Neural cell (in vitro differentiated cells): ENCODE measurements at regions not wholly inside any gene's neighbourhood (a gene's known extent, or its start where the extent isn't known, plus 50 kb on each side); places are given as distances from the start of the nearest gene placed in this dataset.

Experiments used
- H2AFZ ChIP-seq: fragments of 200-600, 300-800 bp; sonication (generic), shearing (Covaris generic); 2 replicates; pipeline ENCODE4 v1.6.0; 2014; ENCODE audit warnings: low read depth, mild to moderate bottlenecking, antibody characterized with exemption, low read length, moderate library complexity
- H3F3A ChIP-seq: fragments of 200-600 bp; shearing (Covaris generic); 2 replicates; pipeline ENCODE4 v1.6.1; 2016; ENCODE audit warnings: mild to moderate bottlenecking, moderate library complexity, mixed read lengths, antibody characterized with exemption, low read length; ENCODE audit not compliant: insufficient read depth, poor library complexity, severe bottlenecking
- H3K27ac ChIP-seq: fragments of 200-600, 300-800 bp; sonication (generic), shearing (Covaris generic); 2 replicates; pipeline ENCODE4 v1.5.1; 2014; ENCODE audit warnings: mild to moderate bottlenecking, low read length, moderate library complexity
- H3K27me3 ChIP-seq: fragments of 300-800, 200-600 bp; sonication (generic), shearing (Covaris generic); 2 replicates; pipeline ENCODE4 v1.6.0; 2014; ENCODE audit warnings: mild to moderate bottlenecking, low read depth, low read length, moderate library complexity; ENCODE audit not compliant: insufficient read depth
- H3K36me3 ChIP-seq: fragments of 300-800, 200-600 bp; sonication (generic), shearing (Covaris generic); 2 replicates; pipeline ENCODE4 v1.5.1; 2014; ENCODE audit warnings: mild to moderate bottlenecking, antibody characterized with exemption, low read length, moderate library complexity; ENCODE audit not compliant: insufficient read depth
- H3K4me2 ChIP-seq: fragments of 300-800, 200-600 bp; sonication (generic), shearing (Covaris generic); 2 replicates; pipeline ENCODE4 v1.6.0; 2014; ENCODE audit warnings: mild to moderate bottlenecking, low read length
- H3K4me3 ChIP-seq: fragments of 300-800, 200-600 bp; sonication (generic), shearing (Covaris generic); 2 replicates; pipeline ENCODE4 v1.5.1; 2014; ENCODE audit warnings: mild to moderate bottlenecking, low read length, moderate library complexity
- H3K79me2 ChIP-seq: fragments of 200-600 bp; shearing (Covaris generic); replicated peaks from 2 replicates; pipeline ENCODE4 v1.6.0; 2014; ENCODE audit warnings: mild to moderate bottlenecking, low read length, moderate library complexity; ENCODE audit not compliant: insufficient read depth
- H3K9ac ChIP-seq: fragments of 300-800, 200-600 bp; sonication (generic), shearing (Covaris generic); 2 replicates; pipeline ENCODE4 v1.6.1; 2016; ENCODE audit warnings: mild to moderate bottlenecking, low read length, mixed read lengths
- H3K9me2 ChIP-seq: fragments of 200-600 bp; shearing (Covaris generic); 2 replicates; pipeline ENCODE4 v1.6.1; 2016; ENCODE audit warnings: mild to moderate bottlenecking, low read length, mixed read lengths; ENCODE audit not compliant: insufficient read depth
- H3K9me3 ChIP-seq: fragments of 200-600, 300-800 bp; sonication (generic), shearing (Covaris generic); 2 replicates; pipeline ENCODE4 v1.6.1; 2016; ENCODE audit warnings: mild to moderate bottlenecking, mixed run types, low read length, moderate library complexity, mixed read lengths
- H4K20me1 ChIP-seq: fragments of 200-600 bp; shearing (Covaris generic); 2 replicates; pipeline ENCODE4 v1.6.1; 2016; ENCODE audit warnings: mild to moderate bottlenecking, mixed run types; ENCODE audit not compliant: insufficient read depth
- CTCF ChIP-seq: fragments of 450-650 bp; IDR thresholded peaks from 2 replicates; pipeline ENCODE4 v1.5.1; 2014; ENCODE audit warnings: antibody characterized with exemption, mild to moderate bottlenecking, moderate library complexity; ENCODE audit not compliant: poor library complexity, severe bottlenecking
- EP300 ChIP-seq: fragments of 450-650 bp; conservative IDR thresholded peaks from 2 replicates; pipeline ENCODE4 v1.6.1; 2014; ENCODE audit warnings: antibody characterized with exemption, mild to moderate bottlenecking, moderate library complexity; ENCODE audit not compliant: poor library complexity, severe bottlenecking
- EZH2 ChIP-seq: fragments of 200-600, 300-800 bp; shearing (Covaris generic), sonication (generic); IDR thresholded peaks from 2 replicates; pipeline ENCODE4 v1.6.1; 2014; ENCODE audit warnings: antibody characterized with exemption, low read length, borderline replicate concordance, mild to moderate bottlenecking; ENCODE audit not compliant: insufficient read depth, poor library complexity, severe bottlenecking
- MXI1 ChIP-seq: fragments of 450-650 bp; conservative IDR thresholded peaks from 2 replicates; pipeline ENCODE4 v1.6.1; 2014; ENCODE audit warnings: antibody characterized with exemption, mild to moderate bottlenecking; ENCODE audit not compliant: poor library complexity, severe bottlenecking
- POLR2AphosphoS5 ChIP-seq: IDR thresholded peaks from 2 replicates; pipeline ENCODE4 v1.6.1; 2012
- RAD21 ChIP-seq: fragments of 450-650 bp; conservative IDR thresholded peaks from 2 replicates; pipeline ENCODE4 v1.6.1; 2014; ENCODE audit warnings: antibody characterized with exemption, mild to moderate bottlenecking, moderate library complexity
- REST ChIP-seq: IDR thresholded peaks from 2 replicates; pipeline ENCODE4 v1.6.1; 2012; ENCODE audit warnings: borderline replicate concordance
- SMC3 ChIP-seq: fragments of 450-650 bp; conservative IDR thresholded peaks from 2 replicates; pipeline ENCODE4 v1.6.1; 2014; ENCODE audit warnings: antibody characterized with exemption, mild to moderate bottlenecking, moderate library complexity; ENCODE audit not compliant: poor library complexity
- TAF1 ChIP-seq: IDR thresholded peaks from 2 replicates; pipeline ENCODE4 v1.6.1; 2012; ENCODE audit warnings: low read depth

- Histone ChIP-seq H3K9ac (no peak overlapping the region), H2AFZ (no peak overlapping the region)
Measured at GRCh38 chr1:43037466-43037865, 78.8 kb upstream of the SLC2A1 start.

GRCh38 chr1:43036932-43037331 lies 78.3 kb upstream of the SLC2A1 start:
- Histone ChIP-seq H3K4me2 (no peak overlapping the region), H3K4me3 (no peak overlapping the region), H3K9me3 (no peaks in the 10 kb centered on the region), H3K9ac (no peak overlapping the region), H3K79me2 (no peaks in the 10 kb centered on the region), H3F3A (no peaks in the 10 kb centered on the region), H3K36me3 (no peaks in the 10 kb centered on the region), H4K20me1 (no peaks in the 10 kb centered on the region), H3K27me3 (no peaks in the 10 kb centered on the region), H3K9me2 (no peaks in the 10 kb centered on the region), H3K27ac (no peak overlapping the region), H2AFZ (no peak overlapping the region)
- TF ChIP-seq RAD21, result no peak

More at GRCh38 chr1:43037466-43037865, 78.8 kb upstream of the SLC2A1 start:
- H3K9me3 ChIP-seq, result no peaks in the 10 kb centered on the region
- H3K27ac ChIP-seq, result no peak overlapping the region
- TF ChIP-seq EZH2 (no peak), REST (no peak), TAF1 (no peak), RAD21 (no peak), EP300 (no peak), CTCF (no peak), POLR2AphosphoS5 (no peak), MXI1 (no peak), SMC3 (no peak)
- no peak overlapping the region for H3K4me2 ChIP-seq
- H3K9me2 ChIP-seq, result no peaks in the 10 kb centered on the region
- no peaks in the 10 kb centered on the region for H3K79me2 ChIP-seq
- H4K20me1 ChIP-seq, result no peaks in the 10 kb centered on the region
- H3K36me3 ChIP-seq, result no peaks in the 10 kb centered on the region
- H3K4me3 ChIP-seq, result no peak overlapping the region
- H3F3A ChIP-seq, result no peaks in the 10 kb centered on the region
- no peaks in the 10 kb centered on the region for H3K27me3 ChIP-seq
